ENCODE measurements at regions not wholly inside any gene's neighbourhood (a gene's known extent, or its start where the extent isn't known, plus 50 kb on each side); places are given as distances from the start of the nearest gene placed in this dataset.

DNA sequence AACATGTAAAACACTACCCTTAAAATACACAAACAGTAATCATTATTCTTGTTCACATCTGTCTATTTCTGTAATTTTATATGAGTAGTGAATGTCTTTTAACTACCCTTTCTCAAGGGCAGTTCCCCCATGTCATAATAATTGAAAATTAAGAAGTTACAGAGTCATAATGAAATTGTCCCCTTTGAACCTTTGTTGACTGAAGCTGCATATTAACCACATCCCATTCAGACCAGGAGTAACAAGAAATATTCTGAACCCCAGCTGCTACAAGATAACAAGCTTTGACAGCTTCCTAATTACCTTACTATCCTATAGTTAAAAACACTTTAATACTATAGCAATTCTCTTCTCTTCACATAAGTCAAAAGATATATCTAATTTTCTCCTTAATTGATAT lies 635.9 kb upstream of the SUCLG2 start:
- H3K4me3 Mint-ChIP-seq (ENCODE audit: unreplicated experiment) = no peak overlapping the region
- H3K36me3 Mint-ChIP-seq (ENCODE audit: unreplicated experiment) = no peaks in the 10 kb centered on the region
- peaks cover 7% of the 10 kb centered on the region for H3K4me1 Mint-ChIP-seq (ENCODE audit: low read depth, unreplicated experiment)
- H3K9me3 Mint-ChIP-seq (ENCODE audit: unreplicated experiment) = no peaks in the 10 kb centered on the region
- no peak overlapping the region for H3K27ac Mint-ChIP-seq (ENCODE audit: unreplicated experiment)
- no peaks in the 10 kb centered on the region for H3K27me3 Mint-ChIP-seq (ENCODE audit: unreplicated experiment)
- no peak for DNase-seq
- TF ChIP-seq CTCF (IDR thresholded peaks at IDR 0.05; ENCODE audit: partially characterized antibody, unreplicated experiment) = no peak

GRCh38 chr3:68288085-68288484 lies 633.7 kb upstream of the SUCLG2 start:
- no peak overlapping the region for H3K27ac Mint-ChIP-seq (ENCODE audit: unreplicated experiment)
- no peaks in the 10 kb centered on the region for H3K27me3 Mint-ChIP-seq (ENCODE audit: unreplicated experiment)
- peaks cover 7% of the 10 kb centered on the region for H3K4me1 Mint-ChIP-seq (ENCODE audit: low read depth, unreplicated experiment)
- no peak for DNase-seq
- H3K9me3 Mint-ChIP-seq (ENCODE audit: unreplicated experiment) = no peaks in the 10 kb centered on the region
- TF ChIP-seq CTCF (IDR thresholded peaks at IDR 0.05; ENCODE audit: partially characterized antibody, unreplicated experiment) = no peak
- no peak overlapping the region for H3K4me3 Mint-ChIP-seq (ENCODE audit: unreplicated experiment)
- no peaks in the 10 kb centered on the region for H3K36me3 Mint-ChIP-seq (ENCODE audit: unreplicated experiment)

- peaks cover 7% of the 10 kb centered on the region for H3K4me1 Mint-ChIP-seq (ENCODE audit: low read depth, unreplicated experiment)
- H3K4me3 Mint-ChIP-seq (ENCODE audit: unreplicated experiment) = no peak overlapping the region
- H3K27ac Mint-ChIP-seq (ENCODE audit: unreplicated experiment) = no peak overlapping the region
- no peaks in the 10 kb centered on the region for H3K9me3 Mint-ChIP-seq (ENCODE audit: unreplicated experiment)
- H3K36me3 Mint-ChIP-seq (ENCODE audit: unreplicated experiment) = no peaks in the 10 kb centered on the region
- no peak for DNase-seq
- TF ChIP-seq CTCF (IDR thresholded peaks at IDR 0.05; ENCODE audit: partially characterized antibody, unreplicated experiment) = no peak
- no peaks in the 10 kb centered on the region for H3K27me3 Mint-ChIP-seq (ENCODE audit: unreplicated experiment)
Observed at GRCh38 chr3:68287101-68287500, 632.7 kb upstream of the SUCLG2 start.

- Mint-ChIP-seq H3K4me3 (ENCODE audit: unreplicated experiment) (no peak overlapping the region), H3K9me3 (ENCODE audit: unreplicated experiment) (no peaks in the 10 kb centered on the region), H3K4me1 (ENCODE audit: low read depth, unreplicated experiment) (no peaks in the 10 kb centered on the region), H3K36me3 (ENCODE audit: unreplicated experiment) (no peaks in the 10 kb centered on the region), H3K27me3 (ENCODE audit: unreplicated experiment) (no peaks in the 10 kb centered on the region), H3K27ac (ENCODE audit: unreplicated experiment) (no peak overlapping the region)
- no peak for TF ChIP-seq CTCF (IDR thresholded peaks at IDR 0.05; ENCODE audit: partially characterized antibody, unreplicated experiment)
- no peak for DNase-seq
Observed at GRCh38 chr3:68274286-68274685, 619.9 kb upstream of the SUCLG2 start.

DNA sequence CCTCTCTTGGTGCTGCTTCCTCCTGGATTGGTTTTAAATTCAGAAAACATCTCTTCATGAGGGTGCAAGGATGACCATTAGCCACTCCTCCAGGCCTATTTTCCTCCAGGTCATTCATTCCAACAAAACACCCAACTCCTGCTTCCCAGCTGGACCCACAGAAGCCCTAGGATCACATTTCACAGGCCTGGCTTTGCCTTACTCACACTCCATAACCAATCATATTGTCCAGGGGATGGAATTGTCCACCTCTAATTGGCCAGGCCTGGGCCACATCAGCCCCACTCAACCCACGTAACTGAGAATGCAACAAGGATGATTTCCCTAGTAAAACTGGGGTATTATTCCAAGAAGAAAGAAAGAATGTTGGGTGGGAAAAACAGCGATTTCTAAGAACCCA lies 616.7 kb upstream of the SUCLG2 start:
- no peak overlapping the region for H3K27ac Mint-ChIP-seq (ENCODE audit: unreplicated experiment)
- no peak for DNase-seq
- no peaks in the 10 kb centered on the region for H3K9me3 Mint-ChIP-seq (ENCODE audit: unreplicated experiment)
- H3K27me3 Mint-ChIP-seq (ENCODE audit: unreplicated experiment) = peaks cover 2% of the 10 kb centered on the region
- no peaks in the 10 kb centered on the region for H3K36me3 Mint-ChIP-seq (ENCODE audit: unreplicated experiment)
- no peak for TF ChIP-seq CTCF (IDR thresholded peaks at IDR 0.05; ENCODE audit: partially characterized antibody, unreplicated experiment)
- H3K4me3 Mint-ChIP-seq (ENCODE audit: unreplicated experiment) = no peak overlapping the region
- H3K4me1 Mint-ChIP-seq (ENCODE audit: low read depth, unreplicated experiment) = no peaks in the 10 kb centered on the region
